CD4-positive, alpha-beta T cell (primary cell): ENCODE measurements at regions not wholly inside any gene's neighbourhood (a gene's known extent, or its start where the extent isn't known, plus 50 kb on each side); places are given as distances from the start of the nearest gene placed in this dataset.
"Not testable (repeated sequence)": the region's sequence is repeated elsewhere in the genome, so short reads cannot be mapped to it uniquely, and the experiment has no call there.

Experiments used
- ATAC-seq: fragments of 200-7000 bp; cut with Tn5 transposase; one replicate; pipeline ENCODE4 v1.10.0; 2022; ENCODE audit warnings: mild to moderate bottlenecking; ENCODE audit not compliant: poor library complexity
- CTCF ChIA-PET: fragments of 350-600 bp; sonication (Branson Sonifier 250); formaldehyde crosslinking; loops from one replicate; lab custom pipeline; 2021; ENCODE audit warnings: antibody characterized with exemption, inconsistent platforms; lab: Charles Lee
- POLR2A ChIA-PET: fragments of 350-600 bp; sonication (Branson Sonifier 250); formaldehyde crosslinking; loops from one replicate; lab custom pipeline; 2021; ENCODE audit warnings: antibody characterized with exemption, inconsistent platforms; lab: Charles Lee
- DNase-seq, 14 experiments: peaks; one replicate each; pipeline ENCODE4 v3.0.0-alpha.2; 2013 to 2020; ENCODE audit warnings: mixed read lengths in 2 of 14
- H3K27ac ChIP-seq, 2 donors: one replicate each; pipeline versions ENCODE4 v1.5.1 to v1.7.0; 2013; ENCODE audit warnings: low read length in 2 of 2, low read depth in 1 of 2, mild to moderate bottlenecking in 1 of 2
- H3K27me3 ChIP-seq, 2 experiments: 1 replicate in 1 of 2; 2 replicates in 1 of 2; pipeline versions ENCODE4 v1.6.1 to v1.7.0; 2013; ENCODE audit warnings: low read length in 2 of 2, control low read depth in 1 of 2, mild to moderate bottlenecking in 1 of 2, moderate library complexity in 1 of 2; ENCODE audit not compliant: insufficient read depth in 2 of 2, control insufficient read depth in 1 of 2
- H3K36me3 ChIP-seq: one replicate; pipeline ENCODE4 v1.6.1; 2013; ENCODE audit warnings: low read length, control low read depth; ENCODE audit not compliant: insufficient read depth
- H3K4me1 ChIP-seq: one replicate; pipeline ENCODE4 v1.6.1; 2013; ENCODE audit warnings: low read length, control low read depth; ENCODE audit not compliant: insufficient read depth
- H3K4me3 ChIP-seq: one replicate; pipeline ENCODE4 v1.5.1; 2013; ENCODE audit warnings: mild to moderate bottlenecking, low read length, moderate library complexity
- H3K9me3 ChIP-seq, 2 experiments: 1 replicate in 1 of 2; 2 replicates in 1 of 2; pipeline versions ENCODE4 v1.6.1 to v1.7.0; 2013; ENCODE audit warnings: low read length in 2 of 2, mild to moderate bottlenecking in 2 of 2, control low read depth in 1 of 2, moderate library complexity in 1 of 2; ENCODE audit not compliant: control insufficient read depth in 1 of 2, insufficient read depth in 1 of 2
- H3K27ac Mint-ChIP-seq: one replicate; pipeline ENCODE4 v1.8.0; 2020; ENCODE audit warnings: mixed read lengths
- H3K27me3 Mint-ChIP-seq: one replicate; pipeline ENCODE4 v1.8.0; 2021; ENCODE audit warnings: mixed read lengths
- H3K36me3 Mint-ChIP-seq: one replicate; pipeline ENCODE4 v1.8.0; 2021; ENCODE audit warnings: low read depth, mixed read lengths
- H3K4me1 Mint-ChIP-seq: one replicate; pipeline ENCODE4 v1.8.0; 2021; ENCODE audit warnings: low read depth, mixed read lengths
- H3K4me3 Mint-ChIP-seq: one replicate; pipeline ENCODE4 v1.8.0; 2020; ENCODE audit warnings: mild to moderate bottlenecking, mixed read lengths
- H3K9me3 Mint-ChIP-seq: one replicate; pipeline ENCODE4 v1.8.0; 2020; ENCODE audit warnings: mixed read lengths
- CTCF ChIP-seq: fragments of 200-600 bp; IDR thresholded peaks from one replicate; pipeline ENCODE4 v1.8.0; 2022; ENCODE audit warnings: antibody characterized with exemption, mild to moderate bottlenecking
- intact Hi-C, 2 experiments: fragments of 100-400 bp; cut with DNase I in 1 of 2; cut with micrococcal nuclease in 1 of 2; formaldehyde crosslinking; loops; one replicate each; pipeline versions ENCODE4 v1.15.1 to v1.9.0; 2023 to 2025; cut with DNase I, micrococcal nuclease

- no peak overlapping the region for H3K27ac Mint-ChIP-seq
- no peaks in the 10 kb centered on the region for H3K27me3 Mint-ChIP-seq
- H3K4me1 Mint-ChIP-seq, result no peaks in the 10 kb centered on the region
- DNase-seq (no peak), ATAC-seq (no peak)
- no peaks in the 10 kb centered on the region for H3K9me3 ChIP-seq
- H3K9me3 Mint-ChIP-seq, result peaks cover 5% of the 10 kb centered on the region
- no peak for TF ChIP-seq CTCF
- H3K4me3 Mint-ChIP-seq, result no peak overlapping the region
- H3K36me3 Mint-ChIP-seq, result no peaks in the 10 kb centered on the region
- H3K4me3 ChIP-seq, result no peak overlapping the region
- H3K27ac ChIP-seq, result no peak overlapping the region
- H3K36me3 ChIP-seq, result no peaks in the 10 kb centered on the region
- ChIA-PET POLR2A (no interaction called here), CTCF (no interaction called here)
- no peaks in the 10 kb centered on the region for H3K4me1 ChIP-seq
- intact Hi-C loops, result no loop called here
- H3K27me3 ChIP-seq, result no peaks in the 10 kb centered on the region
Measured at GRCh38 chr2:42998721-42999120, 206.3 kb upstream of the HAAO start.

- Histone ChIP-seq H3K9me3 (no peaks in the 10 kb centered on the region), H3K27ac (no peak overlapping the region), H3K4me1 (no peaks in the 10 kb centered on the region), H3K36me3 (no peaks in the 10 kb centered on the region), H3K4me3 (no peak overlapping the region), H3K27me3 (no peaks in the 10 kb centered on the region)
- ChIA-PET POLR2A (no interaction called here), CTCF (interaction anchor here (1.1 kb wide), 1 partner anchor 232 kb away, joined by 4 read pairs; no protein-coding TSS in a partner anchor)
- no peaks in the 10 kb centered on the region for H3K36me3 Mint-ChIP-seq
- no peak for ATAC-seq
- H3K27me3 Mint-ChIP-seq, result no peaks in the 10 kb centered on the region
- no peak for DNase-seq
- no peak for TF ChIP-seq CTCF
- peaks cover 5% of the 10 kb centered on the region for H3K9me3 Mint-ChIP-seq
- intact Hi-C loops, result no loop called here
- H3K27ac Mint-ChIP-seq, result no peak overlapping the region
- no peak overlapping the region for H3K4me3 Mint-ChIP-seq
- H3K4me1 Mint-ChIP-seq, result no peaks in the 10 kb centered on the region
Measured at GRCh38 chr2:42996528-42996927, 204.1 kb upstream of the HAAO start.

- CTCF ChIA-PET, result no interaction called here
- Histone ChIP-seq H3K27me3 (no peaks in the 10 kb centered on the region), H3K4me1 (no peaks in the 10 kb centered on the region), H3K36me3 (no peaks in the 10 kb centered on the region), H3K27ac (no peak overlapping the region), H3K4me3 (no peak overlapping the region), H3K9me3 (no peaks in the 10 kb centered on the region)
- Mint-ChIP-seq H3K27ac (no peak overlapping the region), H3K4me1 (no peaks in the 10 kb centered on the region), H3K4me3 (no peak overlapping the region), H3K27me3 (no peaks in the 10 kb centered on the region), H3K36me3 (no peaks in the 10 kb centered on the region), H3K9me3 (peaks cover 5% of the 10 kb centered on the region)
- intact Hi-C loops, result no loop called here
- POLR2A ChIA-PET, result no interaction called here
- no peak for DNase-seq
- no peak for ATAC-seq
- TF ChIP-seq CTCF, result no peak
Measured at GRCh38 chr2:42995752-42996422, 203.5 kb upstream of the HAAO start.

- H3K4me1 Mint-ChIP-seq, H3K4me1 ChIP-seq, POLR2A ChIA-PET, H3K27me3 Mint-ChIP-seq, H3K27ac ChIP-seq, H3K4me3 Mint-ChIP-seq, H3K27ac Mint-ChIP-seq, CTCF ChIA-PET, DNase-seq, intact Hi-C loops, H3K27me3 ChIP-seq, H3K36me3 Mint-ChIP-seq, H3K9me3 Mint-ChIP-seq, H3K36me3 ChIP-seq, H3K4me3 ChIP-seq, H3K9me3 ChIP-seq, ATAC-seq: not testable (repeated sequence)
Measured at GRCh38 chr2:42989283-42990081, 197.1 kb upstream of the HAAO start.

- H3K9me3 Mint-ChIP-seq, H3K27me3 ChIP-seq, DNase-seq, H3K4me3 ChIP-seq, H3K36me3 ChIP-seq, H3K27ac Mint-ChIP-seq, H3K27ac ChIP-seq, intact Hi-C loops, H3K4me1 Mint-ChIP-seq, CTCF ChIA-PET, ATAC-seq, H3K27me3 Mint-ChIP-seq, H3K36me3 Mint-ChIP-seq, H3K9me3 ChIP-seq, H3K4me3 Mint-ChIP-seq, H3K4me1 ChIP-seq, POLR2A ChIA-PET: not testable (repeated sequence)
Measured at GRCh38 chr2:42988055-42988454, 195.7 kb upstream of the HAAO start.
